HG03095 (cell line): ENCODE measurements at regions not wholly inside any gene's neighbourhood (a gene's known extent, or its start where the extent isn't known, plus 50 kb on each side); places are given as distances from the start of the nearest gene placed in this dataset.
"Not testable (repeated sequence)": the region's sequence is repeated elsewhere in the genome, so short reads cannot be mapped to it uniquely, and the experiment has no call there.

ENCODE experiments used
- ATAC-seq: cut with Tn5 transposase; IDR thresholded peaks from one replicate; pipeline ENCODE4 v1.9.1; 2021; ENCODE audit warnings: moderate library complexity; ENCODE audit not compliant: unreplicated experiment

DNA sequence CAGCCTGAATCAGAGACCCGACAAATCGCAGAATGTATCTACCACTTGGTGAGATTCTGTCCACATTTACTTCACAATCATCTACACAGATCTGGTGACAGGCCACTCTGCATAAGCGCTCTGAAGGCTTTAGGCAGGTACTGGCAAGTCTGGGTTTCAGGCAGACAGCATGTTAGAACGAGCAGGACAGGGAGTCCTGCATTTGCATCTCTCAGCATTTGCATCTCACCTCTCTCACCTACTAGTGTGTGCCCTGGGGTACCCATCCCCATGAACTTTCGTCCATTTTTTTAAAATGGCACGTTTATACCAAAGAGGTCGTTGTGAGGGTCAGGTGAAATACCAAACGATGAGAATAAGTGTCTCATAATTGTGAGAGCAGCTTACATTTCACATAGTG lies 108.2 kb downstream of the SPATA31A1 start:
- ATAC-seq, result peak; percentile 19

DNA sequence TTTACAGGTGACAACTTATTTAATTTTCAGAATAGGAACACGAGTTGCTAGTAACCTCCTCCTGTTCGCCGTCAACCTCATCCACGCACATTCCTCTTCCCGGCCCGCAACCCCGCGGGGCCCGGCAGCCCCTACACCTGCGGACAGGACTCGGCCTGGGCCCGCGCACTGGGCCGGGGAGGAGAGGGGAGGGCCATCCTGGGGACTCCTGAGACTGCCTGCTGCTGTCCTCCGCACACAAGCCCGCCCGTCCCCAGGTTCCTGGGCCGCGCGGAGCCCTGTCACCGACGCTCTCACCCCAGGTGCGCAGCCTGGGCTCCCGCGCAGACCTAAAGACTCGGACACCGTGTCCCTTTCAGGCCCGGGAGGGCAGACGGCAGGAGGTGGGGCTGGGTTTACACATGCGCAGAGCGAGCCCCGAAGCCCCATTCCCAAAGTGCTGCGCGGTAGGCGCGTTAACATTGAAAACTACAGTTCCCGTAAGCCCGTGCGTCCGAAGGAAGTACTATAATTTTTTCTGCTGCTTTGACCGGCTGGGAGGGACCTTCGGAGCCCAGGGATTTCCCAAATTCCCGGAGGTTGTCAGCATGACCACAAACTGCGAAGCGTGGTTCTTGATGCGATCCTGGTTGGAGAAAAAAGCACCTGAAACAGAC lies 108.8 kb downstream of the SPATA31A1 start:
- peak; percentile 99 for ATAC-seq

DNA sequence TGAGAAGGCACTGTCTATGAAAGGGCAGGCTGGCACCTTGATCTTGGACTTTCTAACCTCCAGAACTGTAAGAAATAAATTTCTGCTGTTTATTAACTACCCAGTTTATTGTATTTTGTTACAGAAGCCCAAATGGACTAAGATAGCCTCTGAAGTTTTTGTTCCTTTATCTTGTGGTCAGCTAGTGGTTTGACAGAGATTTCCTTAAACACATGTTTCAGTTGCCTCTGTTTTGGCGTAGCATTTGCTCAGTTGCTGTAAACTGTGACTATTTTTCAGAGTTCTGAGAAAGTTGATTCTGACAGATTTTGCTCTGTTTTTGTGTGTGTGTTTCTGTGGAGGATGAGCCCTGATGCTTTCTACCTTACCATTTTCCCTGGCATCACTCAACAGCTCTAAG lies 119.0 kb downstream of the SPATA31A1 start:
- peak; percentile 100 for ATAC-seq

- ATAC-seq, result not testable (repeated sequence)
Observed at GRCh38 chr9:39483073-39483472, 127.6 kb downstream of the SPATA31A1 start.

- peak; percentile 30 for ATAC-seq
Observed at GRCh38 chr9:39483880-39484279, 128.4 kb downstream of the SPATA31A1 start.

DNA sequence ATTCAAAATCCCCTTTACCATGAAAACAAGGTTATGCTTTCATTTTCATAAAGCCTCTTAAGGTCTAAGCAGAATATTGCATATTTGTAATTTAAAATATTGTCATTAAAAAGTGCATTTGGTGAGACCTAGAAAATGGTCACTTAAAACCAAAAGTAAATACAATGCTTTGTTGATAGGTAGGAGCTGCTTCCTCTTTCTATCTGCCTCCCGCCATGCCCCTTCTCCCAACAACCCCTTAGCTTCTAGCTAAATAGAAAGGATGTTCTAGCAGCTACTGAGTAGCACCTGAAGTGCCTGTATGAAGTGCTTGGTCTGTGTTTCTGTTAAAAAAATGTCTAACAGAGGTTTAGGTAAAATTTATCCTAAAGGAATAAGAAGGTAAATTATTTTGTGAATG lies 128.8 kb downstream of the SPATA31A1 start:
- peak; percentile 78 for ATAC-seq

GRCh38 chr9:39487477-39487876 lies 132.0 kb downstream of the SPATA31A1 start:
- not testable (repeated sequence) for ATAC-seq

GRCh38 chr9:39496248-39496647 lies 140.8 kb downstream of the SPATA31A1 start:
- not testable (repeated sequence) for ATAC-seq

GRCh38 chr9:39503178-39503577 lies 147.7 kb downstream of the SPATA31A1 start:
- not testable (repeated sequence) for ATAC-seq

DNA sequence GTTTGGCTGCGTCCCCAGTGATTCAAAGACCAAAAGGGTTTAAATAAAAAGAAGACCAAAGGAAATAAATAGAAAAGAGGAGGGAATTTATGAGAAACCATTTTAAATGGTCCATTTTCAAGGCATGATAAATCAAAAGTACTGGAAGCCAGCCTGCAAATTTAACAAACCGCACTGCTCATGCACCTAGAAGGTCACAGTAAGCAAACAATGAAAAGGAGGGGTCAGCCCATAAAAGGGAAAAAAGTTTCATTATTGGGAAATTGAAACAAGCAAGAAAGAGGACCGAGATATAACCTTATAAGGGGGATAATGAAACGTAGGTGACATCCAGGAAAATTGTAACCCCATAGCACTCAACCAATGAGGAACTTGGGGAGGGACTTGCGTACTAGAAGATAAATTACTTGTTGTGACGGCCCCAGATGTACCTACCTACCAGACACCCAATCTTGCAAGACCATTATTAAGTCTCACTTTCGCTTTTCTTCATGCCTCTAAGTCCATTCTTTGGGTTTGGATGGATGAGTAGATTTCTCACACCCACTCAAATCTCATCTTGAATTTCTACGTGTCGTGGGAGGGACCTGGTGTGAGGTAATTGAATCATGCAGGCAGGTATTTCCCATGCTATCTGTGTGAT lies 172.0 kb downstream of the SPATA31A1 start:
- ATAC-seq, result not testable (repeated sequence)

DNA sequence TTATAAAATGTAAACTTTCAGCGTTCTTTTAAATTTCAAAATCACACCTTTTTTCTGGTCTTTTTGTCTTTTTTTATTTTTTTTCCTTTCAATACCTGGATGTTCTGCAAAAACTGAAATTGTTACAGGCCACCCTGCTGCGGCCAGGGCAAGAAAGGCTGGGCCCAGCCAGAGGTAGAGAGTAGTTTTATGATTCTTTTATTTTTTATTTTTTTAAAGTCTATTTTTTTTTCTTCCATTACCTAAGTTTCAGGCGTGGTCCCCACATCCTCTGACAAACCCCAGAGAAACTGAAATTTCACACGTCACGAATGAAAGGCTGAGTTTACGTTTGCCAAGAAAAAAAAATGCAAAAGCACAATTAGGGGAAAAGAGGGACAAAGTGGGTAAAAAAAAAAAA lies 177.1 kb downstream of the SPATA31A1 start:
- not testable (repeated sequence) for ATAC-seq

DNA sequence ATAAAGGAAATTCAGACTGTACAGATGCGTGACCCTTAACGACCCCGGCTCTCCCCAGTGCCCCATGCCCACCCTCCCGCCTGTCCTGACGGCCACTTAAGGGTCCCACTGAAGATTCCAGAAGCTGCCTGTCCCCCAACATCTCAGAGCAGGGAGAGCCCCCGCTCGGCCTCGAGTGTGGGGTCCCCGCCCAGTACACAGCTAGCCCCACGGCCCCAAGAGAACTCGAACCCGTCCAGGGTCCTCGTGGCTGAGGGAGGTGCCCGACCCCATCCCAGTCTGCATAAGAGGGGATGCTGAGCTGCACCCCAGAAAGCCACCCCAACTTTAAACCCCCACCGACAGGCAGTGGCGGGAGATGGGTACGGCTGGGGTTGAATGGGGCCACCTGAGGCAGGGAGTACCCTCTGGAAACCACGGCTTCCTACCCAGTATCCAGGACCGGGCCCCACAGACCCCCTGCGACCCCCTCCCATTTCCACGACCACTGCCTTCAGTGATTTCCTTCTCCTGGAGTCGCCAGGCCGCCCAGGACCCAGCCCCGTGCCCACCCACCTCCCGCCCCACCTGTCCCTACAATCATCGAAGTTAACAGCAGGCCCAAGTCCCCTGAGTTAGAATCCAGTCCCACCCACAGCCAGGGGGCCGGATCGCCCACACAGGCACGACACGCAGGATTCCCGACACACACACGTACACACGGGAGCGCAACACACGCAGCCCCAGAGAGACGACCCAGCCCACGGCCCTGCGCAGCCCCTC lies 177.7 kb downstream of the SPATA31A1 start:
- ATAC-seq, result not testable (repeated sequence)

DNA sequence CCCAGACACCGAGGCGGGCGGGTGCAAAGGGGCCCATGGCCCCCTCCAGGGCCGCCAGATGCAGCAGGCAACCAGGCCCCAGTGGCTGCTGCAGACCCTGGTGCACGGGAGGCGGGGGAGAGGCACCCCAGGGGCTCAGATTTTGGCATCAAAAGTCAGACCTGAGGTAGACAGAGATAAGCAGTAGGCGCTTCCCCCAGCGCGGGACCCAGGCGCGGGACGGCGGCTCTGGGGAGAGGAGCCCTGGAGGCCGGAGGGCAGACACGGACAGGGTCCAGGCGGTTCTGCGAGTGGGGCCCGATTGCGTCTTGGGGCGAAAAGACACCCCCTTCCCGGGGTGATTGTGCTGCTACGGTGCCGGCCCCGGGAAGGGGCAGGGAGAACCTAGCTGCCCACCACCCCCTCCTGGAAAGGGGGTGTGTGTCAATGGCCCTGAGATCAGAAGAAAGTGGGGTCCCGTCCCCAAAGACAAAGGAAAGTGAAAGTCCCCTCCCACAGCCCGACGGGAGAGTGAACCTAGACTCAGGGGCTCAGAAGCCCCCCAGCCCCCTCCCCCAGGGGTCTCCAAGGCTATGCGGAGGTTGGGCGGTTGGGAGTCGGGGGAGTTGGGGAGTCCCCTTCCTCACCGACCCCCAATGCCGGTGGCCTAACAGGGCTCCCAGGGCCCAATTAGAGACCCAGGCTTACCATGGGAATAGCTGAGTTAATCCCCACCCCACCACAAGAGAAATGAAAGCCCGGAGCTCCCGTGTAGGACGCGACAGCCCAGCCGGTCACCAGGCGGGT lies 178.5 kb downstream of the SPATA31A1 start:
- ATAC-seq, result not testable (repeated sequence)

DNA sequence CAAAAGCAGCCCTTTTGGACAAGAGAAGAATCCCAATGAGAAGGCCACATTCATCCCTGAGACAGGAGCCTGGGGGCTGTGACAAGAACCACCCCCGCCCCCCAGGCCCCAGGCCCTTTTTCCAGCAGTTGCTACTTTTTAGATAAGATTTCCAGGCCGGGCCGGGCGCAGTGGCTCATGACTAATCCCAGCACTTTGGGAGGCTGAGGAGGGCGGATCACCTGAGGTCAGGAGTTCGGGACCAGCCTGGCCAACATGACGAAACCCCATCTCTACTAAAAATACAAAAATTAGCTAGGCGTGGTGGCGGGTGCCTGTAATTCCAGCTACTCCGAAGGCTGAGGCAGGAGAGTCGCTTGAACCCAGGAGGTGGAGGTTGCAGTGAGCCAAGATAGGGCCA lies 179.4 kb downstream of the SPATA31A1 start:
- ATAC-seq, result not testable (repeated sequence)

- ATAC-seq, result not testable (repeated sequence)
Observed at GRCh38 chr9:39542157-39542556, 186.7 kb downstream of the SPATA31A1 start.

- not testable (repeated sequence) for ATAC-seq
Observed at GRCh38 chr9:39545079-39545478, 189.6 kb downstream of the SPATA31A1 start.

- not testable (repeated sequence) for ATAC-seq
Observed at GRCh38 chr9:39550573-39550972, 195.1 kb downstream of the SPATA31A1 start.

DNA sequence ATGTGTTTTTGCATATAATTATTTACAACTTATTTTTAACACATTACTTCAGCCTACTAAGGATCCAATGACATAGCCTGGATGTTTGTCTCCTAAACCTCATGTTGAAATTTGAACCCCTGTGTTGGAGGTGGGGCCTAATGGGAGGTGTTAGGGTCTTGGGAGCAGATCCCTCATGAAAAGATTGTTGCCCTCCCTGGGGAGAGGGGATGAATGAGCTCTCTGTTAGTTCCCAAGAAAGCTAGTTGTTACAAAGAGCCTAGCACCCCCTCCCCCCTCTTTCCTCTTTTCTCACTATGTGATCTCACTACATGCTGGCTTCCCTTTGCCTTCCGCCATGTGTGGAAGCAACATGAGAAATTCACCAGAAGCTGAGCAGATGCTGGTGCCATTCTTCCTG lies 196.1 kb downstream of the SPATA31A1 start:
- ATAC-seq, result not testable (repeated sequence)

DNA sequence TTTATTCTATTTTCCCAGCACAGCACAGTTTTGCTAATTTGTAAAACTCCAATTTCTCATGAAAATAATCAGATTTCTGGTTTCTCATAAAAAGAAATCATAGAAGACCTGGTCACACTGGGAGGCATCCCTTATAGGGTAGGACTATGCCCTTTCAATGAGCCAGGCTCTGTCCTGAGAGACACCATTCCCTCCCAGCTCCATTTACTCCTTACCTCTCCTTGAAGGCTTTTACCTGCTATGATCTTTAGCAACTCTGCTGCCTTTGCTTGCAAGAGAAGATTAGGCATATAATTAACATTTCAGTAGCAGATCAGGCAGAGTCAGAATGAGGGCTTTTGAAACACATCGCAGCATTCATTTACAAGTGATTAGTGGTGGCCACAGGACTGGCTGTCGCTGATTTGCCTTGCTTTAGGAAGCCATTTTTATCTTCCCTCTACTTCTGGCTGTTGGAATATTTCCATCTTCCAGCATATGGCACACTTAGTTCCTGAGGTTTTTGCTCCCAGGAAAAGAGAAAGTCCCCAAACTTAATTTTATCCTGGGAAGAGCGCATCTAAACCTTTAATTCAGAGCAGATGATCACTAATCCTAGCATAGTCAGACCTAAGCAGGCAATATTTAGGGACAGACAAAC lies 196.9 kb downstream of the SPATA31A1 start:
- ATAC-seq, result not testable (repeated sequence)

DNA sequence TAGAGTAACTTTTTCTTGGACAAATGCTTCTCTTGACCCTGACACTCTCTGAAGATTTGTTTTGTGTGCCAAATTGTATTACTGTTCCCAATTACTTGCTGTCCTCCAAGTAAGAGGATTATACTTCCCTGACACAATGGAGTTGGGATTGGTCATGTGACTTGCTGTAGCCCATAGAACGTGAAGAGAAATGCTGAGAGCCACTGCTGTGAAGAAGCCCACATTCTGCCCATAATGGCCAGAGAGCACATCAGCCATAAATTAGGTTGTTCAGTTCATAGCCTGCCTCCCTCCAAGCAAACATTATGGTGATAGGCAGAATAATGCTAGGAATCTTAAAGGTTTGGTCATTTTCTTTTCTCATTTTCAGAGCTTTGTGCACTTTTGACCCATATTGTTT lies 198.9 kb downstream of the SPATA31A1 start:
- not testable (repeated sequence) for ATAC-seq
